Neural progenitor cell (in vitro differentiated cells): ENCODE measurements at regions not wholly inside any gene's neighbourhood (a gene's known extent, or its start where the extent isn't known, plus 50 kb on each side); places are given as distances from the start of the nearest gene placed in this dataset.

Experiments used
- CTCF ChIP-seq: fragments of 200-600 bp; sonication (generic); IDR thresholded peaks from 2 replicates; pipeline ENCODE4 v1.5.1; 2017; ENCODE audit warnings: antibody characterized with exemption, mild to moderate bottlenecking
- EZH2 ChIP-seq: fragments of 200-600 bp; sonication (generic); IDR thresholded peaks from 2 replicates; pipeline ENCODE4 v1.6.1; 2017; ENCODE audit warnings: antibody characterized with exemption, mild to moderate bottlenecking, moderate library complexity
- EZH2phosphoT487 ChIP-seq: fragments of 200-600 bp; sonication (generic); IDR thresholded peaks from 2 replicates; pipeline ENCODE4 v1.6.1; 2017; ENCODE audit warnings: antibody characterized with exemption

- no peak for TF ChIP-seq CTCF
- TF ChIP-seq EZH2phosphoT487, result no peak
- TF ChIP-seq EZH2, result no peak
Measured at GRCh38 chr2:52404866-52405265, 1362.7 kb upstream of the CHAC2 start.
